Muscle of leg (tissue), 3 donors: ENCODE measurements at regions not wholly inside any gene's neighbourhood (a gene's known extent, or its start where the extent isn't known, plus 50 kb on each side); places are given as distances from the start of the nearest gene placed in this dataset.

ENCODE experiments used
- DNase-seq: peaks from one replicate; pipeline ENCODE4 v3.0.0; 2013
- H3K27ac ChIP-seq: one replicate; pipeline ENCODE4 v1.5.1; 2013; ENCODE audit warnings: mild to moderate bottlenecking, low read length, control low read depth
- H3K27me3 ChIP-seq: one replicate; pipeline ENCODE4 v1.6.1; 2013; ENCODE audit warnings: low read length; ENCODE audit not compliant: control insufficient read depth, insufficient read depth
- H3K36me3 ChIP-seq: one replicate; pipeline ENCODE4 v1.6.1; 2013; ENCODE audit warnings: low read length; ENCODE audit not compliant: control insufficient read depth, insufficient read depth
- H3K4me1 ChIP-seq: one replicate; pipeline ENCODE4 v1.6.1; 2013; ENCODE audit warnings: low read length; ENCODE audit not compliant: control insufficient read depth, insufficient read depth
- H3K4me3 ChIP-seq: one replicate; pipeline ENCODE4 v1.5.1; 2013; ENCODE audit warnings: low read length, control low read depth
- H3K9me3 ChIP-seq: replicated peaks from 2 replicates; pipeline ENCODE4 v1.6.1; 2013; ENCODE audit warnings: low read depth, low read length; ENCODE audit not compliant: control insufficient read depth
- WGBS: methylation state at CpG from one replicate; pipeline ENCODE4 v1.1.5; 2013; ENCODE audit warnings: missing lambda C conversion rate; ENCODE audit not compliant: insufficient coverage; 5-methylcytosine and 5-hydroxymethylcytosine counted together

DNA sequence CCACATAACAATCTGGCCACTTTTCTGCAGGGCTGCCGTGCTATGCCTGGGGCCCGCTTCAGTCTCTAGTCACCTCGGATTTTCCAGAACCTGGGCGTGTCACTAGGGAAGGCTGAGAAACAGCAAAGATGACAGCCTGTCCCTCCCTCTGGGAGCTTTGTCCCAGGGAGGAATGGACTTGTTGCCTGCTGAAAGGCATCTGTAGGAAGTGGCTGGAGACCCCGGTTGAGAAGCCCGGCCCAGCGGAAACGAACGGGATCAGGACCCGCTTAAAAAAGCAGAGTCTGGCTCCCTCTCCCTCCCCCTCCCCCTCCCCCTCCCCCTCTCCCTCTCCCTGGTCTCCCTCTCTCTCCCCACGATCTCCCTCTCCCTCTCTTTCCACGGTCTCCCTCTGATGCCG, 149.5 kb upstream of the ZNF516 start:
- Histone ChIP-seq H3K4me3 (no peak overlapping the region), H3K27ac (no peak overlapping the region), H3K4me1 (no peaks in the 10 kb centered on the region), H3K36me3 (no peaks in the 10 kb centered on the region), H3K27me3 (no peaks in the 10 kb centered on the region), H3K9me3 (no peaks in the 10 kb centered on the region)
- 79% methylated on average over 4 of the region's 13 CpGs for WGBS
- DNase-seq, result no peak

DNA sequence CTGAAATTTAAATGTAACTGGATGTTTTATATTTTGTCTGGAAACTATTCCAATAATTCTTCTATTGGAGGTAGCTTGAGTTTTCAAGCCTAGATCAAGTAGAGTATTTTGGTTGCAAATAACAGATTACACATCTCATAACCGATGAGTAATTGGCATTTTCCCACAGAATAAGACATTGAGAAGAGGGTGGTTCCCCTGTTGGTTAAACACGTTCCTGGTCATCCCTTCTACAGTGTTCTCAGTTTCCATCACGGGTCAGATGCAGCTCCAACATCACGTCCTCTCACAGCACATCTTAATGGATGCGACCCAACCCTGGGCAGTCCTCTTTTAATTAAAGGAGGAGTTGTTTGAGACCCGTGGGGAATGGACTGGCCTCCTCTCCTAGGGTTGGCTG, 149.0 kb upstream of the ZNF516 start:
- no peak overlapping the region for H3K27ac ChIP-seq
- no peak for DNase-seq
- H3K9me3 ChIP-seq, result no peaks in the 10 kb centered on the region
- no peaks in the 10 kb centered on the region for H3K27me3 ChIP-seq
- H3K4me3 ChIP-seq, result no peak overlapping the region
- H3K36me3 ChIP-seq, result no peaks in the 10 kb centered on the region
- no peaks in the 10 kb centered on the region for H3K4me1 ChIP-seq
- 89% methylated on average over 3 of the region's 6 CpGs for WGBS

DNA sequence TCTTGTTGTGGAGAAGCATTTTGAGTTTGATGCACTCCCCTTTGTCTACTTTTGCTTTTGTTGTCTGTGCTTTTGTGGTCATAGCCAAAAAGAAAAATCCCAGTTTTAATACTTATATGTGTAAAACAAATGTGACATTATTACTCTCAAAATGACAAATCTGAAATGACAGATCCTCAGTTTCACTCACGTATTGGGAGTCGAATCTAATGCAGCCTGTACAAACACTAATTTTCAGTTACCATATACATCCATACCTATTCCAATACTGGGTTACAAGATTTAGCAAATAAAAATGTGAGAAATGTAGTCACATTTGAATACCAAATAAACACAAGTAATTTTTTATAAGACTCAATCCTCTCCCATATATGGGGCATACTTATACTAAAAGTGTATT, 148.2 kb upstream of the ZNF516 start:
- Histone ChIP-seq H3K9me3 (no peaks in the 10 kb centered on the region), H3K36me3 (no peaks in the 10 kb centered on the region), H3K27me3 (no peaks in the 10 kb centered on the region), H3K4me3 (no peak overlapping the region), H3K4me1 (no peaks in the 10 kb centered on the region), H3K27ac (no peak overlapping the region)
- no peak for DNase-seq
- no CpG with 5 or more reads among the region's 2 CpGs for WGBS

DNA sequence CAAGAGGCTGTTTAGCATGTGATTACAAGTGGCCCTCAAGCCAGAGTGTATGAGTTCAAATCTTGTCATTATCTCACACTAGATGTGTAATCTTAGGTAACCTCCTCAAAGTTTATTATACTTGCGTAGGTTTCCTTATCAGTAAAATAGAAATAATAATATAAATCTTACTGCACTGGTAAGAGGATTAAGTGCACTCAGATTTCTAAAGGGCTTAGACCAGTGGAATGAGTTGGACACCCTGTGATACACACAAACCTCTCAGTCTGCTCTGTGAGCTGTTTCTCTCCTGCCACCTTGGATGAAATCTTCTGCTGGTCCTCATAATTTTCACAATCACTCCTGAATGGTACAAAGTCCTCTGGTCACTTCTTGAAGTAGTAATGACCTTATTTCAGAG, 145.4 kb upstream of the ZNF516 start:
- WGBS, result no CpG with 5 or more reads among the region's 1 CpG
- DNase-seq, result no peak

DNA sequence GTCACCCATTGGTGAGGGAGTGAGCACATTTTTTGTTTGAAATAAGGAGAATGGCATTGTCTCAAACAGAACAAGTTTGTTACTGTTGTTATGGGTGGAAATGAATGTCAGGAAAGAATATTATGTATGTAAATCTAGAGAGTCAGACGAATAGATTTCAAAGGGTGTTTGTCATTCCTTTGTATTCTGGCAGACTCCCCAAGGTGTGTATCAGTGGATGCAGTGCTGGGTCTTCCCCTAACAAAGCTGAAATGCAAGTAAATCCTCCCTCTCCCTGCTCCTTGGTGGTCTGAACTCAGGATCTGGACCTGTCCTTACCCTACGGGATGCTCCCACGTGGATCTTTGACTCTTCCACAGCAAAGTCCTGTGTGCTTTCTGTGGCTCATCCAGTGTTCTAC, 139.5 kb upstream of the ZNF516 start:
- H3K4me1 ChIP-seq, result no peaks in the 10 kb centered on the region
- WGBS, result no CpG with 5 or more reads among the region's 3 CpGs
- H3K9me3 ChIP-seq, result peaks cover under 1% of the 10 kb centered on the region

More for the DNA sequence above, 145.4 kb upstream of the ZNF516 start:
- Histone ChIP-seq H3K4me1 (no peaks in the 10 kb centered on the region), H3K27me3 (no peaks in the 10 kb centered on the region), H3K36me3 (no peaks in the 10 kb centered on the region), H3K4me3 (no peak overlapping the region), H3K9me3 (no peaks in the 10 kb centered on the region), H3K27ac (no peak overlapping the region)

DNA sequence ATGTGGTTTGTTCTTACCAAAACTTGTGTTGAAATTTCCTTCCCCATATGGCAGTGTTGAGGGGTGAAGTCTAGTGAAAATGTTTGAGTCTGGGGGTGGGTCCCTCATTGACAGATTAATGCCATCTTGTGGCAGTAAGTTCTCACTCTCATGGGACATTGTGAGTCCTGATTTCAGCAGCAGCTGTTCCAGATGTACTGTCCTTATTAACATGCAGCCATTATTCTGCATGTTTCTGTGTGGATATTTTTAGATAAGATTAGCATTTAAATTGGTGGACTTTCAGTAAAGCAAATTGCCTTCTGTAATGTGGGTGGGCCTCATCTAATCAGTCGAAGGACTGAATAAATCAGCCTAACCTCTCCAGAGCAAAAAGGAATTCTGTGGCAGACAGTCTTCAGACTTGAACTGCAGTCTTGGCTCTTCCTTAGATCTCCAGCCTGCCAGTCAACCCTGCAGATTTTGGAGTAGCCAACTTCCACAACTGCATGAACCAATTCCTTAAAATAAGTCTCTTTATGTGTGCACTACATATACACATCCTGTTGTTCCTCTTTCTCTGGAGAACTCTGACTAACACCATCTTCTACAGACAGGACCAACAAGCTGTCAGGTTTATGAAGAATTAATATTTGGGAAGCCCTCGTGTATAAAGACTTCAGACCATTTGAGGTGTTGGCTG, 138.7 kb upstream of the ZNF516 start:
- no peaks in the 10 kb centered on the region for H3K4me1 ChIP-seq
- peaks cover 2% of the 10 kb centered on the region for H3K9me3 ChIP-seq
- no peak for DNase-seq
- H3K4me3 ChIP-seq, result no peak overlapping the region
- H3K27me3 ChIP-seq, result no peaks in the 10 kb centered on the region
- H3K27ac ChIP-seq, result no peak overlapping the region
- WGBS, result 83% methylated on average over 1 of the region's 2 CpGs
- no peaks in the 10 kb centered on the region for H3K36me3 ChIP-seq

More for the DNA sequence above, 139.5 kb upstream of the ZNF516 start:
- Histone ChIP-seq H3K27ac (no peak overlapping the region), H3K27me3 (no peaks in the 10 kb centered on the region), H3K4me3 (no peak overlapping the region), H3K36me3 (no peaks in the 10 kb centered on the region)
- no peak for DNase-seq

DNA sequence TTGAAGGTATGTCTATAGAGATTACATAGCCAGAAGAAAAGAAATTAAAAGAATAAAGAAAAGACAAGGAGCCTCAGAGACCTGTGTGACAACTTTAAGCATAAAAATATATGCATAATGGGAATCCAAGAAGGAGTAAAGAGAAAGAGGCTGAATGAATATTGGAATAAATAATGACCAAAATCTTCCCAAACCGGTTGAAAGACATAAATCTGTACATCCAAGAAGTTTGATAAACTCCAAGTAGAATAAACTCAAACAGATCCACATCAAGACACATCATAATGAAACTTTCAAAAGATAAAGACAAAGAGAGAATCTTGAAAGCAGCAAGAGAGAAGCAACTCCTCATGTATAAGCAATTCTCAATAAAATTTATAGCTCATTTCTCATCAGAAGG, 132.4 kb upstream of the ZNF516 start:
- no peak for DNase-seq
- H3K4me3 ChIP-seq, result no peak overlapping the region
- H3K27me3 ChIP-seq, result no peaks in the 10 kb centered on the region
- peaks cover 2% of the 10 kb centered on the region for H3K9me3 ChIP-seq
- no peaks in the 10 kb centered on the region for H3K36me3 ChIP-seq
- no peaks in the 10 kb centered on the region for H3K4me1 ChIP-seq
- H3K27ac ChIP-seq, result no peak overlapping the region
- no CpG with 5 or more reads among the region's 1 CpG for WGBS

DNA sequence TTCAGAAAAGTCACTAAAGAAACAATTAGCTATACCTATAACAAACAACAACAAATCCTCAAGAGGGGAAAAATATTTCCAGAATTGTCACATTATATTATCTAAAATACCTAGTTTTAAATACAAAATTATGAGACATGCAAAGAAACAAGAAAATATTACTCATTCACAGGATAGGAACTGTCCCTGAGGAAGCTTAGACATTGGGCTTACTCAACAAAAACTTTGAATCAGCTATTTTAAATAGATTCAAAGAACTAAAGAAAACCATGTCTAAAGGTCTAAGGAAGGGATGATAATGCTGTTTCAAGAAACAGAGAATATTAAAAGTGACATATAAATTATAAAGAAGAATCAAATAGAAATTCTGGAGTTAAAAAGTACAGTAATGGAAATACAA, 131.9 kb upstream of the ZNF516 start:
- Histone ChIP-seq H3K36me3 (no peaks in the 10 kb centered on the region), H3K4me1 (no peaks in the 10 kb centered on the region), H3K27me3 (no peaks in the 10 kb centered on the region), H3K27ac (no peak overlapping the region), H3K9me3 (peaks cover 2% of the 10 kb centered on the region), H3K4me3 (no peak overlapping the region)
- DNase-seq, result no peak

DNA sequence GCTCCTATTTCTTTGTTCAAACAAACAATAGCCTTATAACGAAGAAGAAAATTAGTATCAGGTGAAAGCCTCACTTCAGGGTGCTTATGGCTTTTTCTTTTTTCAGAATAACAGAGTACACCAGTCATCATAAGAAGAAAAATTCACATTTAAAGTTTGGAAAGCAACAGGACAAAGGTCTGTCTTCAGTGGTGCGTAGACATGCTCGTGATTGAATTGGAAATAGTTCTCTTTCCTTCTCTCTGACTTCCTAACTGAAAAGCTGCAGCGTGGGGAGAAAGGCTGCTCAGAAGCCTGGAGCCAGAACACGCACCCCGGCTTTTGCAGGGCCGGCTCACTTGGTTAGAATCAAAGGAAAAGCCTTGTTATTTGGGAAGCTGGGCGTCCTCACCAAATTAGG, 127.6 kb upstream of the ZNF516 start:
- H3K36me3 ChIP-seq, result no peaks in the 10 kb centered on the region
- no peaks in the 10 kb centered on the region for H3K9me3 ChIP-seq
- 53% methylated on average over 2 of the region's 8 CpGs for WGBS
- no peak overlapping the region for H3K4me3 ChIP-seq
- DNase-seq, result no peak
- peaks cover 24% of the 10 kb centered on the region for H3K4me1 ChIP-seq
- H3K27me3 ChIP-seq, result no peaks in the 10 kb centered on the region
- no peak overlapping the region for H3K27ac ChIP-seq

DNA sequence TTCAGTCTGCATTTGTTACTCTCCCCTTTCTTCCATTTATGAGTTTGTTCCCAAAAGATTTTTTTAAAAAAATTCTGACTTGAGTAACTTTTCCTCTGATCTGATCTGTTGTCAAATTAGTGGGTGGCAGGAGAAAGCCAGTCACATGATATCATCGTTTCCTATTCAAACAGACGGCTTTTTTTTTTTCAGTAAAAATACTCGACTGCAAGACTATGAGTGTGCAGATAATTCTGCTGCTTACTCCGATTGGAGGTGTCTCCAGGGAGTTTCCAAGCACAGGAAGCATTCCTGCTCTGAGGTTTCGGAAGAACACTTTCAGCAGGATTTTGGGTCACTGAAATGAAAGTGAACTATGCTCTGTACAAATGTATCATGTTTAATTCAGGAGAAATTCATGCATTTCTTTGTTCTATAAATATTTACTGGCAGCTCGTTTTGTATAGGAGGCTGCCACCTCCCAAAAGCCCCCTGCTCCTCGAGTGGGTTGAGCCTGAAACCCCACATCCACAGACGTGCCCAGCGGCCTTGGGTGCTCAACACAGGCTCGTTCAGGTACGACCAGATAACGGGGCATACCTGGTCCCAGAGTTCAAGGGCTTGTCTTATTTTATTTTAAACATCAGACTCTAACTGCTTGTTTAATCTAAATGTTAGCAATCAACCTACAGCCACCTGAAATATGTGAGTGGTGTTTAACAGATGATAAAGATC, 126.9 kb upstream of the ZNF516 start:
- Histone ChIP-seq H3K9me3 (no peaks in the 10 kb centered on the region), H3K4me1 (peaks cover 24% of the 10 kb centered on the region), H3K27me3 (no peaks in the 10 kb centered on the region), H3K36me3 (no peaks in the 10 kb centered on the region), H3K27ac (no peak overlapping the region), H3K4me3 (no peak overlapping the region)
- peak; percentile 30 for DNase-seq
- 30% methylated on average over 4 of the region's 12 CpGs for WGBS
